Epithelial cell of esophagus (primary cell): ENCODE measurements at regions not wholly inside any gene's neighbourhood (a gene's known extent, or its start where the extent isn't known, plus 50 kb on each side); places are given as distances from the start of the nearest gene placed in this dataset.
"Not testable (repeated sequence)": the region's sequence is repeated elsewhere in the genome, so short reads cannot be mapped to it uniquely, and the experiment has no call there.

Experiments
- DNase-seq: peaks from one replicate; pipeline ENCODE4 v3.0.0; 2010; ENCODE audit warnings: low read depth
- H3K4me3 ChIP-seq: 2 replicates; pipeline ENCODE4 v1.5.1; 2011; ENCODE audit warnings: mild to moderate bottlenecking, low read length, control low read depth
- CTCF ChIP-seq: IDR thresholded peaks from 2 replicates; pipeline ENCODE4 v1.5.1; 2011; ENCODE audit warnings: low read depth, mild to moderate bottlenecking, low read length, control low read depth, inconsistent platforms; ENCODE audit not compliant: insufficient read depth; ENCODE audit errors: missing control alignments

GRCh38 chr12:30548203-30548602, 147.5 kb downstream of the IPO8 start:
- no peak for TF ChIP-seq CTCF
- no peak for DNase-seq
- H3K4me3 ChIP-seq = no peak overlapping the region

GRCh38 chr12:30546121-30546520, 149.5 kb downstream of the IPO8 start:
- no peak overlapping the region for H3K4me3 ChIP-seq
- TF ChIP-seq CTCF = no peak
- peak; percentile 85 for DNase-seq

GRCh38 chr12:30544704-30545103, 151.0 kb downstream of the IPO8 start:
- not testable (repeated sequence) for DNase-seq, H3K4me3 ChIP-seq

DNA sequence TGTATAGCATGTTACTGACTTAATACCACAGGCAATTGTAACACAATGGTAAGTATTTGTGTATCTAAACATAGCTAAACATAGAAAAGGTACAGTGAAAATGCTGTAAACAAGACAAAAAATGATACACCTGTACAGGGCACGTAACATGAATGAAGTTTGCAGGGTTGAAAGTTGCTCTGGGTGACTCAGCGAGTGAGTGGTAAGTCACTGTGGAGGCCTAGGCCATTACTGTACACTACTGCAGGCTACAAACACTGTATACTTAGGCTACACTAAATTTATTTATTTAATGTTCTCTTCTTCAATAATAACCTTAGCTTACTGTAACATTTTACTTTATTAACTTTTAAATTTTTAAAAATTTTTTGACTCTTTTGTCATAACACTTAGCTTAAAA, 158.4 kb downstream of the IPO8 start:
- H3K4me3 ChIP-seq = no peak overlapping the region
- DNase-seq = peak; percentile 72
- no peak for TF ChIP-seq CTCF

DNA sequence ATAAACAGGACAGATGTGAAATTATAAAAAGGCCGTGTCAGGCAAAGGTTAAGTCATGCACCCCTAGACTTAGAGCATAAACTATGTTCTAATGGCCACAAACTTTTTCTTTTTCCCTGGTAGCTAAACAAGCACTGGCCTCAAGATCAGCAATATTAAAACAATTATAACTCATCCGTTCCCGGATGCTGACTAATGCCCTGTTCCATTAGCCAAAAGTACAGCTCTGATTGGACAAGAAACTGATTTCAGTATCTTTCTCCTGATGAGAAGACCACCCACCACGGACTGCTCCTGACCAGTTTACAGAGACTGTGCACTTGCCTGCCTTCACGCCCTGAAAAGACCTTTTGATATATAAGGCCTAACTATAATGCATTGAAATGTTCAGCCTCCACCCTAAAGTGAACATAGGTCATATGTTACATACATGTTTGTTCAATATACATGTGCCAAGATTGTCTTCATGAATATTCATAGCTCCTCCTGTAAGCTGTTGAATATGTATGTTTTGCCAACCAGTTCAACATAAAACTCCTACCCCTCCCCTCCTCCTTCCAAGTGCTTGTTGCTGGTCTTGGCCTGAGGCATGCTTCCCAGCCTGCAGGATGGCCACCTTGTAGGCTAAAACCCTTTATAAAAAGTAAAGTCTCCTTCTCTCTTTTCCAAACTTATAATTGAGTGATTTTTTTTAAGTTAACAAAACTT, 162.0 kb downstream of the IPO8 start:
- no peak overlapping the region for H3K4me3 ChIP-seq
- DNase-seq = peak; percentile 15
- TF ChIP-seq CTCF = no peak

DNA sequence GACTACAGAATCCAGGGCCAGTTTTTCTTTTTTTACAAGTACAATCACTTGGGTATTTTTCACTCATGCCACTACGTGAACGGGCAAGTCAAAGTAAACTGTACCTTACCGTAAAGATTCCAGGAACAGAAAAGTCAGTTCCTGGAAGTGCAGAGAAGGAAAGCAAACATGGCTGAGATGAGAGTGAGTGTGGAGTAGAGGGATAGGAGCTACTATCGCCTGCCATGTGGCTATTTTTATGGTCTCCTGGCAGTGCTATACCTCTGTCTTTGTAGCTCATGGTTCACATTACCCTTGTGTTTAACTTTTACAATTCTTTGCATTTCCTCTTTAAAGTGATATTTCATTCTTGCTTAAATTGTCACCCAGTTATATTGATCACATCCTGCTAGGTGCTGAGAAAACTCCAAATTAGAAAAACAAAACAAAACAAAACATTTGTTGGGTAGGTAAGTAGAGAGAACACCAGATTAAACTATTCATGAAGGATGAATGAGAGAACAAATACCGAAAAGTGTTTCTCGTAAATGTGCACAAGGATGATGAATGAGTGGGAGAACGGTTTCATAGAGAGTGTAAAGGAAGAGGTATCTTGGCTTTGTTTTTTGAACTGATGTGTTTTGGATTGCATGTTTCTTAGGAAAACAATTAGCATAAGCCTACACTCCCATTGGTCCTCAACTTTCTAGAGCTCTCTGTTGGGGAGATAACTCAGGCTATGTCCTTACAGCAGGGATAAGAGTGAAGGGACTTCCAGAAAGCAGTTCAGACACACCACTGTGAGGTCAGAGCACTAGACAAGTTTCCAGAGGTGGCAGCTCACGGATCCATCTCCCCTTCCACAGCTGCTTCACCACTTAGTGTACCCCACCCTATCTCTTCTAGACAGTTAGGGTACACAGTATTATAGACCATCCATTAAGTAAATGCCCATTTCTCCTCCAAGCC, 163.7 kb downstream of the IPO8 start:
- no peak for TF ChIP-seq CTCF
- DNase-seq = peak; percentile 62
- H3K4me3 ChIP-seq = no peak overlapping the region

DNA sequence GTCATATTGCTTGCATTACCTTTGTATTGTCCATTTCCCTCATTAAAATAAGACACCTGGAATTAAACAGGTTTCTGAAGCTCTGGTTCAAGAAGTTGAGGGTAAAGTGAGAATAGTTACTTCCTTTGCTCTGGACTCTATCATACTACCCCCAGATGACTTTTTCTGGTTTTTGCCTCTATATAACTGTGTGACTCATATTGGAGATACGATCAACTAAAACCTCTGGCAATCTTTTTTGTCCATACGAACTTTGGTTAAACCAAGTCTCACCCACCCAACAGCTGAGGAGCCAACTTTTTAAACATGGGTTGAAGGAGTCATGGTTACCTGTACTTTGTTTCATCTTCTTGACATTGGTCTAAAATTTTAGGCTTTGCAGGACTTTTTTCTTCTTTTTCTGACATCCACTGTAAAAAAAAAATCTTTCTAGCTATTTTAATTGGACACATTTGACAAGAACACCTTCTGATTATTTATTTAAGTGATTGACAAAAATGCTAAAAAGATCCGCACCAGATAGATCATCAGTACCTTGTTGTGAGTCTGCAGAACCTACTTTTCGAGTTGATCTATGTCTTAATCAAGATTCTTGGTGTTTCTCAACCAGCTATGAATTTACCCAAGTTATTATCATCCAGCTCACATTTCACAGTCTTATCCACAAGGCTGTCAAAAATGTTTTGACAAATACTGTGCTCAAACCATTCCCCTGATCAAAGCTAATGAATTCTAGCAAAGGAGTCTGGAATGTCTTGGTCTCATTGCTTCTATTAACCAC, 166.0 kb downstream of the IPO8 start:
- no peak for TF ChIP-seq CTCF
- no peak for DNase-seq
- no peak overlapping the region for H3K4me3 ChIP-seq
